Adrenal gland (tissue), 9 donors: ENCODE measurements at regions not wholly inside any gene's neighbourhood (a gene's known extent, or its start where the extent isn't known, plus 50 kb on each side); places are given as distances from the start of the nearest gene placed in this dataset.

Experiments
- DNase-seq, 7 donors: peaks; one replicate each; pipeline ENCODE4 v3.0.0-alpha.2; 2019 to 2020
- H3K27ac ChIP-seq, 5 donors: fragments of 200-600 bp; sonication (generic) in 4 of 5; 1 replicate in 3 of 5; 2 replicates in 2 of 5; pipeline versions ENCODE4 v1.5.1 to v1.8.0; 2016 to 2020; ENCODE audit warnings: mild to moderate bottlenecking in 1 of 5
- H3K27me3 ChIP-seq: fragments of 200-600 bp; 2 replicates; pipeline ENCODE4 v1.8.0; 2021
- H3K36me3 ChIP-seq, 2 donors: fragments of 200-600 bp; replicated peaks in 1 of 2; 1 replicate in 1 of 2; 2 replicates in 1 of 2; pipeline versions ENCODE4 v1.5.1 to v1.8.0; 2018 to 2022
- H3K4me1 ChIP-seq, 2 donors: fragments of 200-600 bp; replicated peaks in 1 of 2; 1 replicate in 1 of 2; 2 replicates in 1 of 2; pipeline versions ENCODE4 v1.5.1 to v1.8.0; 2018 to 2021
- H3K4me3 ChIP-seq, 4 donors: fragments of 200-600 bp; sonication (generic) in 3 of 4; one replicate each; pipeline ENCODE4 v1.5.1; 2016 to 2018
- H3K9me3 ChIP-seq, 3 donors: fragments of 200-600 bp; sonication (generic) in 1 of 3; replicated peaks in 1 of 3; 1 replicate in 2 of 3; 2 replicates in 1 of 3; pipeline versions ENCODE4 v1.5.1 to v1.8.0; 2016 to 2021
- POLR2A ChIP-seq, 2 donors: fragments of 450-650 bp; IDR thresholded peaks; one replicate each; pipeline ENCODE4 v1.6.1; 2017; ENCODE audit warnings: antibody characterized with exemption in 2 of 2, mild to moderate bottlenecking in 2 of 2, moderate library complexity in 1 of 2
- WGBS, 4 donors: extraction: QIAGEN DNeasy Blood & Tissue Kit in 2 of 4; methylation state at CpG; one replicate each; pipeline versions ENCODE4 v1.1.5 to v1.1.7; 2013 to 2017; 5-methylcytosine and 5-hydroxymethylcytosine counted together
- intact Hi-C, 2 donors: fragments of 100-400 bp; cut with DNase I; formaldehyde crosslinking; loops; one replicate each; pipeline versions ENCODE4 v1.14.1 to v1.15.0; 2022 to 2023
- TF ChIP-seq, protein P1 (sequence below), 6 experiments: fragments of 450-650 bp in 4 of 6; fragments of 200-600 bp in 2 of 6; sonication (generic) in 1 of 6; IDR thresholded peaks; 1 replicate in 5 of 6; 2 replicates in 1 of 6; pipeline versions ENCODE4 v1.5.1 to v1.8.0; 2016 to 2021; ENCODE audit warnings: antibody characterized with exemption in 6 of 6, mild to moderate bottlenecking in 2 of 6, moderate library complexity in 1 of 6
- donor health status: healthy with polysubstance abuse.
- donor health status: Bipolar disorder and iron deficiency.
- donor health status: DM: yes; HTN: yes; CAD: no.
- donor health status: DM: no; HTN: no; CAD: no.
- donor health status: DM: no; HTN: no; CAD: no.

DNA sequence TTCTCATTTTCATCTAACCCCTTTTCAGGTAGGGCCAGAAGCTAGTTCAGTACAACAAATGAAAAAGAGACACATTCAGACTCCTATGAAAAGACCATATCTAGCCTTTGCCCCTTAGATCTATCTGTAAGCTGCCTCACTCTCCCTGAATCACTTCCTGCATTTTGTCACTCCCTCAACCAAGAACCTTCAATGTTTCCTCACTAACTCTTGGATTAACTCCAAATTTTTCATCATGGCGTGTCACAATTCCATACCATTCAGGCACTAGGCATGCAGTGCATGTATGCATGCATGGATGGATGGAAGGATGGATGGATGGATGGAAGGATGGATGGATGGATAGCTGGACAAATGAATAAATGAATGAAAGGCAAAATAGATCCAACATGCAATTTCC, 356.9 kb downstream of the TNS1 start:
- WGBS, 4 donors: 93 to 100% (median 97%) methylated on average over 1 of the region's 1 CpG
- no peaks in the 10 kb centered on the region for H3K4me1 ChIP-seq
- no peak for DNase-seq
- H3K27ac ChIP-seq: no peak overlapping the region
- H3K36me3 ChIP-seq: no peaks in the 10 kb centered on the region
- H3K27me3 ChIP-seq: no peaks in the 10 kb centered on the region
- no peak for TF ChIP-seq POLR2A (IDR thresholded peaks at IDR 0.05)
- TF ChIP-seq, protein P1, sequence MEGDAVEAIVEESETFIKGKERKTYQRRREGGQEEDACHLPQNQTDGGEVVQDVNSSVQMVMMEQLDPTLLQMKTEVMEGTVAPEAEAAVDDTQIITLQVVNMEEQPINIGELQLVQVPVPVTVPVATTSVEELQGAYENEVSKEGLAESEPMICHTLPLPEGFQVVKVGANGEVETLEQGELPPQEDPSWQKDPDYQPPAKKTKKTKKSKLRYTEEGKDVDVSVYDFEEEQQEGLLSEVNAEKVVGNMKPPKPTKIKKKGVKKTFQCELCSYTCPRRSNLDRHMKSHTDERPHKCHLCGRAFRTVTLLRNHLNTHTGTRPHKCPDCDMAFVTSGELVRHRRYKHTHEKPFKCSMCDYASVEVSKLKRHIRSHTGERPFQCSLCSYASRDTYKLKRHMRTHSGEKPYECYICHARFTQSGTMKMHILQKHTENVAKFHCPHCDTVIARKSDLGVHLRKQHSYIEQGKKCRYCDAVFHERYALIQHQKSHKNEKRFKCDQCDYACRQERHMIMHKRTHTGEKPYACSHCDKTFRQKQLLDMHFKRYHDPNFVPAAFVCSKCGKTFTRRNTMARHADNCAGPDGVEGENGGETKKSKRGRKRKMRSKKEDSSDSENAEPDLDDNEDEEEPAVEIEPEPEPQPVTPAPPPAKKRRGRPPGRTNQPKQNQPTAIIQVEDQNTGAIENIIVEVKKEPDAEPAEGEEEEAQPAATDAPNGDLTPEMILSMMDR (IDR thresholded peaks at IDR 0.05): no peak
- no peaks in the 10 kb centered on the region for H3K9me3 ChIP-seq
- H3K4me3 ChIP-seq: no peak overlapping the region
- intact Hi-C loops: loop anchor here in 1 of 2 donors (10.0 kb wide), 1 partner anchor 109 kb away; no protein-coding TSS in a partner anchor

DNA sequence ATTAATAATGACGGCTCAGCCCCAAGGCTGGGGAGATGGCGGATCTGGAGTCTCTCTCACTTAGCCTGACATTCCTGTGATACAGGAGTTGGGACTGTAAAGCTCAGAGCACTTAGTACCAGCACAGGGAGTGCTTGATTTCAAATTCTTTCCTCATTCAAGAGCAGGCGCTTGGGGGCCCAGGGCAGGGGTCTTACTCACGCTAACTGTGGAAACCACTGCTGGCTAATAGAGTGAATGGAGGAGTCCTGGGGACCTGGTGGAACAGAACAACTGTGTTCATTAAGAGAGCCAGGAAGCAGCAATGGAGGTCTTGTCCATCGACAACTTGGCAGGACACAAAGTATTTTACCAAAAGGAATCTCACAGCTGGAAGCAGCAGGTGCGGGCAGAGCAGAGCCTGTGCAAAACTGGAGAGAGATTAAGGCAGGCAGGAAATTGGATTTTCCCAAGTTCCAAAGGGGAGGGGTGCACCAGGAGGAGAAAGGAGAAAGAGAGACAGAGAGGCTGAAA, 358.9 kb downstream of the TNS1 start:
- no peak for DNase-seq
- intact Hi-C loops: loop anchor here in 1 of 2 donors (10.0 kb wide), 1 partner anchor 111 kb away; no protein-coding TSS in a partner anchor
- Histone ChIP-seq H3K36me3 (no peaks in the 10 kb centered on the region), H3K9me3 (no peaks in the 10 kb centered on the region), H3K4me3 (no peak overlapping the region), H3K27me3 (no peaks in the 10 kb centered on the region), H3K4me1 (no peaks in the 10 kb centered on the region), H3K27ac (no peak overlapping the region)
- TF ChIP-seq POLR2A (IDR thresholded peaks at IDR 0.05): no peak
- TF ChIP-seq, protein P1 (IDR thresholded peaks at IDR 0.05): no peak
- WGBS, 4 donors: 82 to 90% (median 88%) methylated on average over 6 of the region's 6 CpGs

DNA sequence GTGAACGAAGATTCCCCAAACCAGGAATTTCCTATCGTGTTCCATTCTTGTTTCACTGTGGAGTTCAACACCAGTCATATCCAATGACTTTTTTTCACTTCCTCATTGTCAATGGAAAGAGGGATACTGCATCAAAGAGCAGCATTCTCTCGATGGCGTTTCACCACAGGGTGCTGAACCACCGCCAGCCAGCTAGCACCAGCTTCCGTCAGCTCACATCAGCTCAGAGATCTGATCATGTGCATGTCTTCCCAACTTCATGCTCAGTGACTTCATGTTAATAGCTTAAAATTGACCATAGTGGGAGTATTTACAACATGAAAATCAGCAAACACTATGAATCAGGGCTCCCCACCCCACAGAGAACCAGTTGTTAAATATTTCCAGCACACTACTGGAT, 359.9 kb downstream of the TNS1 start:
- Histone ChIP-seq H3K36me3 (no peaks in the 10 kb centered on the region), H3K4me3 (no peak overlapping the region), H3K27me3 (no peaks in the 10 kb centered on the region), H3K27ac (no peak overlapping the region), H3K9me3 (no peaks in the 10 kb centered on the region), H3K4me1 (no peaks in the 10 kb centered on the region)
- DNase-seq: no peak
- intact Hi-C loops: loop anchor here in 1 of 2 donors (10.0 kb wide), 1 partner anchor 112 kb away; no protein-coding TSS in a partner anchor
- 90 to 95% (median 92%) methylated on average over 6 of the region's 6 CpGs for WGBS, 4 donors
- TF ChIP-seq, protein P1 (IDR thresholded peaks at IDR 0.05): no peak
- no peak for TF ChIP-seq POLR2A (IDR thresholded peaks at IDR 0.05)

DNA sequence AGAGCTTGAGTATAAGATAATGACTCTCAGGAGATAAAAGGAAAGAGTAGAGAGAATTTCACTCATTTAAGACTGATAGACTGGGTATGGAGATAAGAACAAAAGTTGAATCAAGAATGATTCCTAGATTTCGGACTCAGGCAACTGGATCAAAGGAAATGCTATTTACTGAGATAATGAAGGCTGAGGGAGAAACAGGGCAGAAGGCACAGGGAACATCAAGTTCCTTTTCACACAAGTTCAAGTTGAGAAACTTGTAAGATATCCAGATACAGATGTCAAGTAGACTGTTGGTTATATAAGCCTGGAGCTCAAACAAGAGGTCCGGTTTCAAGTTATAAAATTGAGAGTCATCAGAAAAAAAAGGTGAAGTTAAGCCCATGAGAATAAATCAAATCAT, 360.8 kb downstream of the TNS1 start:
- intact Hi-C loops: loop anchor here in 1 of 2 donors (10.0 kb wide), 1 partner anchor 113 kb away; no protein-coding TSS in a partner anchor
- no peaks in the 10 kb centered on the region for H3K9me3 ChIP-seq
- TF ChIP-seq, protein P1 (IDR thresholded peaks at IDR 0.05): no peak
- no peak for TF ChIP-seq POLR2A (IDR thresholded peaks at IDR 0.05)
- no peaks in the 10 kb centered on the region for H3K4me1 ChIP-seq
- no peaks in the 10 kb centered on the region for H3K36me3 ChIP-seq
- WGBS, 4 donors: 63 to 78% (median 65%) methylated on average over 2 of the region's 2 CpGs
- no peaks in the 10 kb centered on the region for H3K27me3 ChIP-seq
- H3K4me3 ChIP-seq: no peak overlapping the region
- no peak for DNase-seq
- H3K27ac ChIP-seq: peak overlapping the region in 1 of 5 donors; percentile 58
